ENCODE measurements at regions not wholly inside any gene's neighbourhood (a gene's known extent, or its start where the extent isn't known, plus 50 kb on each side); places are given as distances from the start of the nearest gene placed in this dataset.

- H3K9ac ChIP-seq (ENCODE audit: low read length): no peak overlapping the region
- no peak overlapping the region for H3K23ac ChIP-seq (ENCODE audit: low read length in 2 of 2)
- H3K4me1 ChIP-seq (ENCODE audit: control insufficient read depth, insufficient read depth, low read depth, low read length): no peaks in the 10 kb centered on the region
- H4K8ac ChIP-seq (ENCODE audit: low read length): no peak overlapping the region
- H3K27ac ChIP-seq (ENCODE audit: low read length, poor library complexity, severe bottlenecking): no peak overlapping the region
- DNase-seq: no peak
- H2BK5ac ChIP-seq (ENCODE audit: low read depth, low read length, poor library complexity, severe bottlenecking): no peak overlapping the region
- H2AK5ac ChIP-seq (ENCODE audit: low read length, severe bottlenecking): no peak overlapping the region
- no peak overlapping the region for H2BK15ac ChIP-seq (ENCODE audit: low read depth, poor library complexity, severe bottlenecking)
- no peak overlapping the region for H3K4me3 ChIP-seq (ENCODE audit: insufficient read depth in 1 of 2, low read depth in 1 of 2, low read length in 2 of 2)
- H3K9me3 ChIP-seq (ENCODE audit: control insufficient read depth, low read length): no peaks in the 10 kb centered on the region
- no peak overlapping the region for H3K18ac ChIP-seq (ENCODE audit: low read depth in 1 of 2, low read length in 2 of 2)
- H3K79me1 ChIP-seq (replicated peaks; ENCODE audit: low read length, poor library complexity, severe bottlenecking): no peaks in the 10 kb centered on the region
- 61% methylated on average over 3 of the region's 3 CpGs for WGBS
- no peak overlapping the region for H3K4me2 ChIP-seq (ENCODE audit: low read length, poor library complexity, severe bottlenecking)
- H3K4ac ChIP-seq (ENCODE audit: low read depth in 1 of 2, low read length in 2 of 2): no peak overlapping the region
- no peak overlapping the region for H4K91ac ChIP-seq (ENCODE audit: low read length)
- H2BK12ac ChIP-seq (ENCODE audit: low read length in 2 of 2): no peak overlapping the region
- H2BK120ac ChIP-seq (ENCODE audit: low read depth, low read length): no peak overlapping the region
- H3K36me3 ChIP-seq (ENCODE audit: control insufficient read depth in 1 of 2, insufficient read depth in 2 of 2, low read depth in 1 of 2, low read length in 2 of 2): no peaks in the 10 kb centered on the region
- H3K14ac ChIP-seq (ENCODE audit: low read length in 2 of 2): no peak overlapping the region
- H2AFZ ChIP-seq (ENCODE audit: low read depth, low read length): no peak overlapping the region
- no peaks in the 10 kb centered on the region for H3K27me3 ChIP-seq (ENCODE audit: control insufficient read depth in 1 of 2, insufficient read depth in 1 of 2, low read length in 2 of 2)
These were observed 583.6 kb downstream of the OLFM4 start for GRCh38 chr13:53612200-53612599.

- no peaks in the 10 kb centered on the region for H3K4me1 ChIP-seq (ENCODE audit: control insufficient read depth, insufficient read depth, low read depth, low read length)
- no peak overlapping the region for H2BK5ac ChIP-seq (ENCODE audit: low read depth, low read length, poor library complexity, severe bottlenecking)
- H3K27me3 ChIP-seq (ENCODE audit: control insufficient read depth in 1 of 2, insufficient read depth in 1 of 2, low read length in 2 of 2): no peaks in the 10 kb centered on the region
- H3K79me1 ChIP-seq (replicated peaks; ENCODE audit: low read length, poor library complexity, severe bottlenecking): no peaks in the 10 kb centered on the region
- WGBS: no CpG with 5 or more reads among the region's 2 CpGs
- H2BK120ac ChIP-seq (ENCODE audit: low read depth, low read length): no peak overlapping the region
- no peak overlapping the region for H3K18ac ChIP-seq (ENCODE audit: low read depth in 1 of 2, low read length in 2 of 2)
- no peaks in the 10 kb centered on the region for H3K36me3 ChIP-seq (ENCODE audit: control insufficient read depth in 1 of 2, insufficient read depth in 2 of 2, low read depth in 1 of 2, low read length in 2 of 2)
- no peaks in the 10 kb centered on the region for H3K9me3 ChIP-seq (ENCODE audit: control insufficient read depth, low read length)
- no peak overlapping the region for H2AK5ac ChIP-seq (ENCODE audit: low read length, severe bottlenecking)
- no peak overlapping the region for H3K4me2 ChIP-seq (ENCODE audit: low read length, poor library complexity, severe bottlenecking)
- H3K4me3 ChIP-seq (ENCODE audit: insufficient read depth in 1 of 2, low read depth in 1 of 2, low read length in 2 of 2): no peak overlapping the region
- H2AFZ ChIP-seq (ENCODE audit: low read depth, low read length): no peak overlapping the region
- no peak overlapping the region for H3K9ac ChIP-seq (ENCODE audit: low read length)
- H3K14ac ChIP-seq (ENCODE audit: low read length in 2 of 2): no peak overlapping the region
- no peak overlapping the region for H3K4ac ChIP-seq (ENCODE audit: low read depth in 1 of 2, low read length in 2 of 2)
- DNase-seq: no peak
- no peak overlapping the region for H2BK12ac ChIP-seq (ENCODE audit: low read length in 2 of 2)
- no peak overlapping the region for H4K8ac ChIP-seq (ENCODE audit: low read length)
- no peak overlapping the region for H2BK15ac ChIP-seq (ENCODE audit: low read depth, poor library complexity, severe bottlenecking)
- H3K23ac ChIP-seq (ENCODE audit: low read length in 2 of 2): no peak overlapping the region
- H3K27ac ChIP-seq (ENCODE audit: low read length, poor library complexity, severe bottlenecking): no peak overlapping the region
- no peak overlapping the region for H4K91ac ChIP-seq (ENCODE audit: low read length)
These were observed 593.8 kb downstream of the OLFM4 start for GRCh38 chr13:53622456-53622855.

GRCh38 chr13:53623146-53623545, 594.5 kb downstream of the OLFM4 start:
- Histone ChIP-seq H3K4me3 (ENCODE audit: insufficient read depth in 1 of 2, low read depth in 1 of 2, low read length in 2 of 2) (no peak overlapping the region), H3K4me2 (ENCODE audit: low read length, poor library complexity, severe bottlenecking) (no peak overlapping the region), H4K91ac (ENCODE audit: low read length) (no peak overlapping the region), H2AFZ (ENCODE audit: low read depth, low read length) (no peak overlapping the region), H3K79me1 (replicated peaks; ENCODE audit: low read length, poor library complexity, severe bottlenecking) (no peaks in the 10 kb centered on the region), H3K4ac (ENCODE audit: low read depth in 1 of 2, low read length in 2 of 2) (no peak overlapping the region), H3K4me1 (ENCODE audit: control insufficient read depth, insufficient read depth, low read depth, low read length) (no peaks in the 10 kb centered on the region), H2BK12ac (ENCODE audit: low read length in 2 of 2) (no peak overlapping the region), H3K18ac (ENCODE audit: low read depth in 1 of 2, low read length in 2 of 2) (no peak overlapping the region), H3K27ac (ENCODE audit: low read length, poor library complexity, severe bottlenecking) (no peak overlapping the region), H4K8ac (ENCODE audit: low read length) (no peak overlapping the region), H3K36me3 (ENCODE audit: control insufficient read depth in 1 of 2, insufficient read depth in 2 of 2, low read depth in 1 of 2, low read length in 2 of 2) (no peaks in the 10 kb centered on the region), H3K14ac (ENCODE audit: low read length in 2 of 2) (no peak overlapping the region), H3K23ac (ENCODE audit: low read length in 2 of 2) (no peak overlapping the region), H3K9ac (ENCODE audit: low read length) (no peak overlapping the region), H2AK5ac (ENCODE audit: low read length, severe bottlenecking) (no peak overlapping the region), H2BK5ac (ENCODE audit: low read depth, low read length, poor library complexity, severe bottlenecking) (no peak overlapping the region), H2BK120ac (ENCODE audit: low read depth, low read length) (no peak overlapping the region), H2BK15ac (ENCODE audit: low read depth, poor library complexity, severe bottlenecking) (no peak overlapping the region), H3K9me3 (ENCODE audit: control insufficient read depth, low read length) (no peaks in the 10 kb centered on the region), H3K27me3 (ENCODE audit: control insufficient read depth in 1 of 2, insufficient read depth in 1 of 2, low read length in 2 of 2) (no peaks in the 10 kb centered on the region)
- WGBS: no CpG with 5 or more reads among the region's 2 CpGs
- DNase-seq: no peak

DNA sequence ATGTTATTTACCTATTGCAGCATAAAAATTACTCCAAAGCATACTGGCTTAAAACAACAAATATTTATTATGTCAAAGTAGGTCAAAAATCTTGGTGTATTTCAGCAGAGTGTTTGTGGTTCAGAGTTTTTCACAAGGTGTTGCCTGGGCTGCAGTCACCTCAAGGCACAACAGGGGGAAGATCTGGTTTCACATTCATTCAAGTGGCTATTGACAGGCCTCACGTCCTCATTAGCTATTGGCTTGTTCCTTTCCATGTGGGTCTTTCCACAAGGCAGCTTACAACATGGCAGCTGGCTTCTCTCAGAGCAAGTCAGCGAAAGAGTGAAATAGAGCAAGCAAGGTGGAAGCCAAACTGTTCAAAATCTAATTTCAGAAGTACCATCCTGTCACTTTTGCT, 602.9 kb downstream of the OLFM4 start:
- H3K4me2 ChIP-seq (ENCODE audit: low read length, poor library complexity, severe bottlenecking): no peak overlapping the region
- H3K27me3 ChIP-seq (ENCODE audit: control insufficient read depth in 1 of 2, insufficient read depth in 1 of 2, low read length in 2 of 2): no peaks in the 10 kb centered on the region
- no peak overlapping the region for H3K4me3 ChIP-seq (ENCODE audit: insufficient read depth in 1 of 2, low read depth in 1 of 2, low read length in 2 of 2)
- WGBS: 68% methylated on average over 2 of the region's 2 CpGs
- no peak overlapping the region for H3K18ac ChIP-seq (ENCODE audit: low read depth in 1 of 2, low read length in 2 of 2)
- no peaks in the 10 kb centered on the region for H3K36me3 ChIP-seq (ENCODE audit: control insufficient read depth in 1 of 2, insufficient read depth in 2 of 2, low read depth in 1 of 2, low read length in 2 of 2)
- H4K91ac ChIP-seq (ENCODE audit: low read length): no peak overlapping the region
- no peak overlapping the region for H2BK120ac ChIP-seq (ENCODE audit: low read depth, low read length)
- H3K9me3 ChIP-seq (ENCODE audit: control insufficient read depth, low read length): peaks cover 9% of the 10 kb centered on the region
- H3K4me1 ChIP-seq (ENCODE audit: control insufficient read depth, insufficient read depth, low read depth, low read length): no peaks in the 10 kb centered on the region
- no peak overlapping the region for H3K4ac ChIP-seq (ENCODE audit: low read depth in 1 of 2, low read length in 2 of 2)
- H2AFZ ChIP-seq (ENCODE audit: low read depth, low read length): no peak overlapping the region
- H3K27ac ChIP-seq (ENCODE audit: low read length, poor library complexity, severe bottlenecking): no peak overlapping the region
- no peak overlapping the region for H2BK15ac ChIP-seq (ENCODE audit: low read depth, poor library complexity, severe bottlenecking)
- H2BK5ac ChIP-seq (ENCODE audit: low read depth, low read length, poor library complexity, severe bottlenecking): no peak overlapping the region
- DNase-seq: no peak
- no peak overlapping the region for H3K23ac ChIP-seq (ENCODE audit: low read length in 2 of 2)
- H2AK5ac ChIP-seq (ENCODE audit: low read length, severe bottlenecking): no peak overlapping the region
- H4K8ac ChIP-seq (ENCODE audit: low read length): no peak overlapping the region
- no peaks in the 10 kb centered on the region for H3K79me1 ChIP-seq (replicated peaks; ENCODE audit: low read length, poor library complexity, severe bottlenecking)
- H3K9ac ChIP-seq (ENCODE audit: low read length): no peak overlapping the region
- no peak overlapping the region for H3K14ac ChIP-seq (ENCODE audit: low read length in 2 of 2)
- H2BK12ac ChIP-seq (ENCODE audit: low read length in 2 of 2): no peak overlapping the region

Data from mesenchymal stem cell (in vitro differentiated cells and primary cell).